ENCODE measurements at regions not wholly inside any gene's neighbourhood (a gene's known extent, or its start where the extent isn't known, plus 50 kb on each side); places are given as distances from the start of the nearest gene placed in this dataset.
A peak's percentile ranks its signal among the peaks of the same experiment; 100 is the strongest.

DNA sequence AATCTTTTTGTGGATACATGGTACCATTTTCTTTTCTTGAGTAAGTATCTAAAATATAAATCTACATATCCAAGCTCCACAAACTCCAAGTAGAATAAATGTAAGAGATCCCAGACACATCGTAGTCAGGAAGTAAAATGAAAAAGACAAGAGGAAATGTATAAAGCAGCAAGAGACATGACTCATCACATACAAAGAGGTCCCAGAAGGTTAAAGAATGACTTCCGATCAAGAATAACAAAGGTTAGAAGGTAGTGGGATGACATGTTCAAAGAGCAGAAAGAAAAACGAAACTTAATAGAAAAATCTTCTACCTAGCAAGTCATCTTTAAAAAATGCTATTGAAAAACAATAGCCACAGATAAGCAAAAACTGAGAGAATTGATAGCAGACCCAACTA is 705.8 kb downstream of the NR2F2 start:
- TF ChIP-seq, protein P1, sequence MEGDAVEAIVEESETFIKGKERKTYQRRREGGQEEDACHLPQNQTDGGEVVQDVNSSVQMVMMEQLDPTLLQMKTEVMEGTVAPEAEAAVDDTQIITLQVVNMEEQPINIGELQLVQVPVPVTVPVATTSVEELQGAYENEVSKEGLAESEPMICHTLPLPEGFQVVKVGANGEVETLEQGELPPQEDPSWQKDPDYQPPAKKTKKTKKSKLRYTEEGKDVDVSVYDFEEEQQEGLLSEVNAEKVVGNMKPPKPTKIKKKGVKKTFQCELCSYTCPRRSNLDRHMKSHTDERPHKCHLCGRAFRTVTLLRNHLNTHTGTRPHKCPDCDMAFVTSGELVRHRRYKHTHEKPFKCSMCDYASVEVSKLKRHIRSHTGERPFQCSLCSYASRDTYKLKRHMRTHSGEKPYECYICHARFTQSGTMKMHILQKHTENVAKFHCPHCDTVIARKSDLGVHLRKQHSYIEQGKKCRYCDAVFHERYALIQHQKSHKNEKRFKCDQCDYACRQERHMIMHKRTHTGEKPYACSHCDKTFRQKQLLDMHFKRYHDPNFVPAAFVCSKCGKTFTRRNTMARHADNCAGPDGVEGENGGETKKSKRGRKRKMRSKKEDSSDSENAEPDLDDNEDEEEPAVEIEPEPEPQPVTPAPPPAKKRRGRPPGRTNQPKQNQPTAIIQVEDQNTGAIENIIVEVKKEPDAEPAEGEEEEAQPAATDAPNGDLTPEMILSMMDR (IDR thresholded peaks at IDR 0.05; ENCODE audit: low read depth, low read length) = no peak
- Histone ChIP-seq H3K4me3 (no peak overlapping the region), H3K36me3 (no peaks in the 10 kb centered on the region), H3K9me3 (ENCODE audit: low read depth) (no peaks in the 10 kb centered on the region), H3K27ac (no peak overlapping the region), H3K27me3 (no peaks in the 10 kb centered on the region), H3K4me1 (ENCODE audit: low read depth) (no peaks in the 10 kb centered on the region)
- no peak for DNase-seq (ENCODE audit: low read depth in 1 of 2, low spot score in 1 of 2)

GRCh38 chr15:97037080-97037479 is 706.6 kb downstream of the NR2F2 start:
- no peak overlapping the region for H3K4me3 ChIP-seq
- no peaks in the 10 kb centered on the region for H3K36me3 ChIP-seq
- no peaks in the 10 kb centered on the region for H3K9me3 ChIP-seq (ENCODE audit: low read depth)
- H3K4me1 ChIP-seq (ENCODE audit: low read depth) = no peaks in the 10 kb centered on the region
- TF ChIP-seq, protein P1 (IDR thresholded peaks at IDR 0.05; ENCODE audit: low read depth, low read length) = no peak
- no peaks in the 10 kb centered on the region for H3K27me3 ChIP-seq
- no peak overlapping the region for H3K27ac ChIP-seq
- DNase-seq (ENCODE audit: low read depth in 1 of 2, low spot score in 1 of 2) = peak in 1 of 2 donors; percentile 10

- no peak overlapping the region for H3K27ac ChIP-seq
- no peaks in the 10 kb centered on the region for H3K4me1 ChIP-seq (ENCODE audit: low read depth)
- no peaks in the 10 kb centered on the region for H3K27me3 ChIP-seq
- no peaks in the 10 kb centered on the region for H3K9me3 ChIP-seq (ENCODE audit: low read depth)
- TF ChIP-seq, protein P1 (IDR thresholded peaks at IDR 0.05; ENCODE audit: low read depth, low read length) = no peak
- no peak overlapping the region for H3K4me3 ChIP-seq
- no peaks in the 10 kb centered on the region for H3K36me3 ChIP-seq
- DNase-seq (ENCODE audit: low read depth in 1 of 2, low spot score in 1 of 2) = no peak
These were observed 715.3 kb downstream of the NR2F2 start for GRCh38 chr15:97045666-97046421.

GRCh38 chr15:97052513-97052912 is 722.0 kb downstream of the NR2F2 start:
- no peaks in the 10 kb centered on the region for H3K9me3 ChIP-seq (ENCODE audit: low read depth)
- TF ChIP-seq, protein P1 (IDR thresholded peaks at IDR 0.05; ENCODE audit: low read depth, low read length) = no peak
- no peak for DNase-seq (ENCODE audit: low read depth in 1 of 2, low spot score in 1 of 2)

DNA sequence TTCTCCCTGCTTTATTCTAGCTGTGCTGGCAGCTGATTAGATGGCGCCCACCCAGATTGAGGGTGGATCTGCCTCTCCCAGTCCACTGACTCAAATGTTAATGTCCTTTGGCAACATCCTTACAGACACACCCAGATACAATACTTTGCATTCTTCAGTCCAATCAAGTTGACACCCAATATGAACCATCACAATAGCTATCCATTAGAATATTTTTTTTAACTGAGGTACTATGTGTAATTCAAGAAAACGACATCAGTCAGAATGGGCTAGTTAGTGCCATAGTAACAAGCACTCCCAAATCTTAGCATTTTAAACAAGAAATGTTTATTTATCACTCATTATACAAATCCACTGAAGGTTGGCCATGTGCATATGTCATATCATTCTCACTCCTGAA is 723.1 kb downstream of the NR2F2 start:
- no peaks in the 10 kb centered on the region for H3K27me3 ChIP-seq
- TF ChIP-seq, protein P1 (IDR thresholded peaks at IDR 0.05; ENCODE audit: low read depth, low read length) = no peak
- H3K36me3 ChIP-seq = no peaks in the 10 kb centered on the region
- no peaks in the 10 kb centered on the region for H3K4me1 ChIP-seq (ENCODE audit: low read depth)
- DNase-seq (ENCODE audit: low read depth in 1 of 2, low spot score in 1 of 2) = no peak
- no peaks in the 10 kb centered on the region for H3K9me3 ChIP-seq (ENCODE audit: low read depth)
- no peak overlapping the region for H3K4me3 ChIP-seq
- no peak overlapping the region for H3K27ac ChIP-seq

More at GRCh38 chr15:97052513-97052912, 722.0 kb downstream of the NR2F2 start:
- Histone ChIP-seq H3K4me1 (ENCODE audit: low read depth) (no peaks in the 10 kb centered on the region), H3K36me3 (no peaks in the 10 kb centered on the region), H3K4me3 (no peak overlapping the region), H3K27ac (no peak overlapping the region), H3K27me3 (no peaks in the 10 kb centered on the region)
